Liver (tissue), 8 donors: ENCODE measurements at regions not wholly inside any gene's neighbourhood (a gene's known extent, or its start where the extent isn't known, plus 50 kb on each side); places are given as distances from the start of the nearest gene placed in this dataset.

ENCODE experiments used
- DNase-seq: peaks from one replicate; pipeline ENCODE4 v3.0.0-alpha.2; 2017; ENCODE audit warnings: low spot score
- H3K27ac ChIP-seq, 2 donors: one replicate each; pipeline ENCODE4 v1.7.0; 2013; ENCODE audit warnings: inconsistent platforms in 2 of 2, low read length in 2 of 2, control low read depth in 1 of 2, low read depth in 1 of 2, mild to moderate bottlenecking in 1 of 2
- H3K27me3 ChIP-seq, 4 donors: one replicate each; pipeline versions ENCODE4 v1.6.1 to v1.7.0; 2013; ENCODE audit warnings: low read length in 3 of 4, inconsistent platforms in 1 of 4, mild to moderate bottlenecking in 1 of 4, moderate library complexity in 1 of 4; ENCODE audit not compliant: control insufficient read depth in 4 of 4, insufficient read depth in 4 of 4
- H3K36me3 ChIP-seq, 4 donors: one replicate each; pipeline versions ENCODE4 v1.6.1 to v1.7.0; 2013; ENCODE audit warnings: low read length in 3 of 4, mild to moderate bottlenecking in 3 of 4, low read depth in 1 of 4, moderate library complexity in 1 of 4; ENCODE audit not compliant: control insufficient read depth in 4 of 4, insufficient read depth in 3 of 4
- H3K4me1 ChIP-seq, 4 donors: one replicate each; pipeline versions ENCODE4 v1.6.1 to v1.7.0; 2013; ENCODE audit warnings: low read length in 3 of 4, mild to moderate bottlenecking in 3 of 4, moderate library complexity in 1 of 4; ENCODE audit not compliant: control insufficient read depth in 4 of 4, insufficient read depth in 4 of 4
- H3K4me3 ChIP-seq, 3 donors: one replicate each; pipeline versions ENCODE4 v1.6.1 to v1.7.0; 2013; ENCODE audit warnings: low read length in 3 of 3, control low read depth in 1 of 3, low read depth in 1 of 3, mild to moderate bottlenecking in 1 of 3
- H3K9ac ChIP-seq, 2 donors: one replicate each; pipeline ENCODE4 v1.7.0; 2013; ENCODE audit warnings: low read length in 2 of 2, mild to moderate bottlenecking in 2 of 2, moderate library complexity in 2 of 2, control low read depth in 1 of 2, low read depth in 1 of 2
- H3K9me3 ChIP-seq, 4 donors: one replicate each; pipeline versions ENCODE4 v1.6.1 to v1.7.0; 2013; ENCODE audit warnings: low read length in 3 of 4; ENCODE audit not compliant: control insufficient read depth in 4 of 4
- EGR1 ChIP-seq, 2 donors: IDR thresholded peaks; 2 replicates each; pipeline ENCODE4 v1.6.1; 2016 to 2018; ENCODE audit warnings: antibody characterized with exemption in 2 of 2, low read depth in 2 of 2
- FOXA1 ChIP-seq: IDR thresholded peaks from 2 replicates; pipeline ENCODE4 v1.6.1; 2016; ENCODE audit warnings: antibody characterized with exemption
- FOXA2 ChIP-seq: IDR thresholded peaks from 2 replicates; pipeline ENCODE4 v1.6.1; 2016; ENCODE audit warnings: antibody characterized with exemption
- GABPA ChIP-seq, 2 donors: IDR thresholded peaks in 1 of 2; conservative IDR thresholded peaks in 1 of 2; 2 replicates each; pipeline ENCODE4 v1.6.1; 2016; ENCODE audit warnings: antibody characterized with exemption in 2 of 2, mild to moderate bottlenecking in 1 of 2, moderate library complexity in 1 of 2
- HNF4A ChIP-seq, 2 donors: conservative IDR thresholded peaks; 2 replicates each; pipeline ENCODE4 v1.6.1; 2016; ENCODE audit warnings: antibody characterized with exemption in 2 of 2, mild to moderate bottlenecking in 2 of 2
- HNF4G ChIP-seq: IDR thresholded peaks from 2 replicates; pipeline ENCODE4 v1.6.1; 2016; ENCODE audit warnings: antibody characterized with exemption
- JUND ChIP-seq, 2 donors: IDR thresholded peaks; 2 replicates each; pipeline ENCODE4 v1.6.1; 2016; ENCODE audit warnings: antibody characterized with exemption in 2 of 2
- NR2F2 ChIP-seq: IDR thresholded peaks from 2 replicates; pipeline ENCODE4 v1.6.1; 2016; ENCODE audit warnings: antibody characterized with exemption
- RAD21 ChIP-seq, 2 donors: IDR thresholded peaks; 2 replicates each; pipeline ENCODE4 v1.6.1; 2016; ENCODE audit warnings: antibody characterized with exemption in 2 of 2, mild to moderate bottlenecking in 2 of 2
- RXRA ChIP-seq, 2 donors: IDR thresholded peaks; 2 replicates each; pipeline ENCODE4 v1.6.1; 2017 to 2018; ENCODE audit warnings: antibody characterized with exemption in 2 of 2, mild to moderate bottlenecking in 1 of 2
- SP1 ChIP-seq: IDR thresholded peaks from 2 replicates; pipeline ENCODE4 v1.6.1; 2018; ENCODE audit warnings: antibody characterized with exemption, mild to moderate bottlenecking
- TAF1 ChIP-seq: conservative IDR thresholded peaks from 2 replicates; pipeline ENCODE4 v1.6.1; 2016; ENCODE audit warnings: antibody characterized with exemption, mild to moderate bottlenecking
- YY1 ChIP-seq: IDR thresholded peaks from 2 replicates; pipeline ENCODE4 v1.6.1; 2016; ENCODE audit warnings: antibody characterized with exemption, mild to moderate bottlenecking
- WGBS: extraction: QIAGEN DNeasy Blood & Tissue Kit; methylation state at CpG from one replicate; pipeline ENCODE4 v1.1.7; 2013; 5-methylcytosine and 5-hydroxymethylcytosine counted together
- TF ChIP-seq, protein P1 (sequence below): fragments of 150-350 bp; IDR thresholded peaks from 2 replicates; pipeline ENCODE4 v1.5.1; 2017; ENCODE audit warnings: improper control_type of control experiment, low read depth, low read length; ENCODE audit not compliant: missing input control
- TF ChIP-seq, protein P2 (sequence below): IDR thresholded peaks from 2 replicates; pipeline ENCODE4 v1.6.1; 2016; ENCODE audit warnings: antibody characterized with exemption
- TF ChIP-seq, protein P3 (sequence below): IDR thresholded peaks from 2 replicates; pipeline ENCODE4 v1.6.1; 2016; ENCODE audit warnings: antibody characterized with exemption
- TF ChIP-seq, protein P4 (sequence below): IDR thresholded peaks from 2 replicates; pipeline ENCODE4 v1.6.1; 2016; ENCODE audit warnings: antibody characterized with exemption, mild to moderate bottlenecking
- TF ChIP-seq, protein P5 (sequence below): IDR thresholded peaks from 2 replicates; pipeline ENCODE4 v1.6.1; 2016; ENCODE audit warnings: antibody characterized with exemption
- donor health status: healthy.
- donor health status: healthy.
- donor health status: healthy.
- donor health status: healthy.
- donor health status: healthy.

DNA sequence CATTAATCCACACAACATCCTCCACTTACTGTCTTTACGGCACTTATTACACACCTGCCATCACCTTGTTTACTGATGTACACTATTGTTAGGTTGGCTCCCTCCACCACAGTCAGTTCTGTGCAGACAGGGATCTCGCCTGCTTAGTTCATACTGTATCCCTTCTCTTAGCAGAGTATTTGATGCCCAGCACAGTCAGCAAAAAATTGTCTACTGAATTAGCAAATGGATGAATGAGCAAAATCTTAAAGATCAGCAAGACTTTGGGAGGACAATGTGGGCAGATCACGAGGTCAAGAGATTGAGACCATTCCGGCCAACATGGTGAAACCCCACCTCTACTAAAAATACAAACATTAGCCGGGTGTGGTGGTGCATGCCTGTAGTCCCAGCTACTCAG, 109.8 kb upstream of the ATXN1 start:
- TF ChIP-seq HNF4G, result no peak
- no peak for TF ChIP-seq HNF4A (conservative IDR thresholded peaks at IDR 0.05)
- TF ChIP-seq FOXA2, result no peak
- no peak for TF ChIP-seq TAF1
- TF ChIP-seq EGR1 (IDR thresholded peaks at IDR 0.05; ENCODE audit: low read depth in 2 of 2), result no peak
- no peak for TF ChIP-seq FOXA1
- TF ChIP-seq, protein P1, sequence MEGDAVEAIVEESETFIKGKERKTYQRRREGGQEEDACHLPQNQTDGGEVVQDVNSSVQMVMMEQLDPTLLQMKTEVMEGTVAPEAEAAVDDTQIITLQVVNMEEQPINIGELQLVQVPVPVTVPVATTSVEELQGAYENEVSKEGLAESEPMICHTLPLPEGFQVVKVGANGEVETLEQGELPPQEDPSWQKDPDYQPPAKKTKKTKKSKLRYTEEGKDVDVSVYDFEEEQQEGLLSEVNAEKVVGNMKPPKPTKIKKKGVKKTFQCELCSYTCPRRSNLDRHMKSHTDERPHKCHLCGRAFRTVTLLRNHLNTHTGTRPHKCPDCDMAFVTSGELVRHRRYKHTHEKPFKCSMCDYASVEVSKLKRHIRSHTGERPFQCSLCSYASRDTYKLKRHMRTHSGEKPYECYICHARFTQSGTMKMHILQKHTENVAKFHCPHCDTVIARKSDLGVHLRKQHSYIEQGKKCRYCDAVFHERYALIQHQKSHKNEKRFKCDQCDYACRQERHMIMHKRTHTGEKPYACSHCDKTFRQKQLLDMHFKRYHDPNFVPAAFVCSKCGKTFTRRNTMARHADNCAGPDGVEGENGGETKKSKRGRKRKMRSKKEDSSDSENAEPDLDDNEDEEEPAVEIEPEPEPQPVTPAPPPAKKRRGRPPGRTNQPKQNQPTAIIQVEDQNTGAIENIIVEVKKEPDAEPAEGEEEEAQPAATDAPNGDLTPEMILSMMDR, result no peak
- TF ChIP-seq, protein P2, sequence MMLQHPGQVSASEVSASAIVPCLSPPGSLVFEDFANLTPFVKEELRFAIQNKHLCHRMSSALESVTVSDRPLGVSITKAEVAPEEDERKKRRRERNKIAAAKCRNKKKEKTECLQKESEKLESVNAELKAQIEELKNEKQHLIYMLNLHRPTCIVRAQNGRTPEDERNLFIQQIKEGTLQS, result no peak
- TF ChIP-seq, protein P3, sequence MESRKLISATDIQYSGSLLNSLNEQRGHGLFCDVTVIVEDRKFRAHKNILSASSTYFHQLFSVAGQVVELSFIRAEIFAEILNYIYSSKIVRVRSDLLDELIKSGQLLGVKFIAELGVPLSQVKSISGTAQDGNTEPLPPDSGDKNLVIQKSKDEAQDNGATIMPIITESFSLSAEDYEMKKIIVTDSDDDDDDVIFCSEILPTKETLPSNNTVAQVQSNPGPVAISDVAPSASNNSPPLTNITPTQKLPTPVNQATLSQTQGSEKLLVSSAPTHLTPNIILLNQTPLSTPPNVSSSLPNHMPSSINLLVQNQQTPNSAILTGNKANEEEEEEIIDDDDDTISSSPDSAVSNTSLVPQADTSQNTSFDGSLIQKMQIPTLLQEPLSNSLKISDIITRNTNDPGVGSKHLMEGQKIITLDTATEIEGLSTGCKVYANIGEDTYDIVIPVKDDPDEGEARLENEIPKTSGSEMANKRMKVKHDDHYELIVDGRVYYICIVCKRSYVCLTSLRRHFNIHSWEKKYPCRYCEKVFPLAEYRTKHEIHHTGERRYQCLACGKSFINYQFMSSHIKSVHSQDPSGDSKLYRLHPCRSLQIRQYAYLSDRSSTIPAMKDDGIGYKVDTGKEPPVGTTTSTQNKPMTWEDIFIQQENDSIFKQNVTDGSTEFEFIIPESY, result no peak
- no peak for TF ChIP-seq NR2F2
- no peak for TF ChIP-seq RXRA (IDR thresholded peaks at IDR 0.05)
- TF ChIP-seq JUND (IDR thresholded peaks at IDR 0.05), result no peak
- TF ChIP-seq GABPA (IDR thresholded peaks at IDR 0.05 in 1 of 2, conservative IDR thresholded peaks at IDR 0.05 in 1 of 2), result no peak
- TF ChIP-seq RAD21 (IDR thresholded peaks at IDR 0.05), result no peak
- no peak for TF ChIP-seq SP1
- TF ChIP-seq, protein P4, sequence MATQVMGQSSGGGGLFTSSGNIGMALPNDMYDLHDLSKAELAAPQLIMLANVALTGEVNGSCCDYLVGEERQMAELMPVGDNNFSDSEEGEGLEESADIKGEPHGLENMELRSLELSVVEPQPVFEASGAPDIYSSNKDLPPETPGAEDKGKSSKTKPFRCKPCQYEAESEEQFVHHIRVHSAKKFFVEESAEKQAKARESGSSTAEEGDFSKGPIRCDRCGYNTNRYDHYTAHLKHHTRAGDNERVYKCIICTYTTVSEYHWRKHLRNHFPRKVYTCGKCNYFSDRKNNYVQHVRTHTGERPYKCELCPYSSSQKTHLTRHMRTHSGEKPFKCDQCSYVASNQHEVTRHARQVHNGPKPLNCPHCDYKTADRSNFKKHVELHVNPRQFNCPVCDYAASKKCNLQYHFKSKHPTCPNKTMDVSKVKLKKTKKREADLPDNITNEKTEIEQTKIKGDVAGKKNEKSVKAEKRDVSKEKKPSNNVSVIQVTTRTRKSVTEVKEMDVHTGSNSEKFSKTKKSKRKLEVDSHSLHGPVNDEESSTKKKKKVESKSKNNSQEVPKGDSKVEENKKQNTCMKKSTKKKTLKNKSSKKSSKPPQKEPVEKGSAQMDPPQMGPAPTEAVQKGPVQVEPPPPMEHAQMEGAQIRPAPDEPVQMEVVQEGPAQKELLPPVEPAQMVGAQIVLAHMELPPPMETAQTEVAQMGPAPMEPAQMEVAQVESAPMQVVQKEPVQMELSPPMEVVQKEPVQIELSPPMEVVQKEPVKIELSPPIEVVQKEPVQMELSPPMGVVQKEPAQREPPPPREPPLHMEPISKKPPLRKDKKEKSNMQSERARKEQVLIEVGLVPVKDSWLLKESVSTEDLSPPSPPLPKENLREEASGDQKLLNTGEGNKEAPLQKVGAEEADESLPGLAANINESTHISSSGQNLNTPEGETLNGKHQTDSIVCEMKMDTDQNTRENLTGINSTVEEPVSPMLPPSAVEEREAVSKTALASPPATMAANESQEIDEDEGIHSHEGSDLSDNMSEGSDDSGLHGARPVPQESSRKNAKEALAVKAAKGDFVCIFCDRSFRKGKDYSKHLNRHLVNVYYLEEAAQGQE, result no peak
- no peak for TF ChIP-seq YY1
- TF ChIP-seq, protein P5, sequence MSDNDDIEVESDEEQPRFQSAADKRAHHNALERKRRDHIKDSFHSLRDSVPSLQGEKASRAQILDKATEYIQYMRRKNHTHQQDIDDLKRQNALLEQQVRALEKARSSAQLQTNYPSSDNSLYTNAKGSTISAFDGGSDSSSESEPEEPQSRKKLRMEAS, result no peak
- Histone ChIP-seq H3K9me3 (no peaks in the 10 kb centered on the region), H3K4me3 (no peak overlapping the region), H3K27me3 (no peaks in the 10 kb centered on the region), H3K36me3 (no peaks in the 10 kb centered on the region), H3K9ac (no peak overlapping the region), H3K4me1 (no peaks in the 10 kb centered on the region), H3K27ac (no peak overlapping the region)
- DNase-seq, result no peak
- 93% methylated on average over 5 of the region's 5 CpGs for WGBS
